Caco-2 (cell line): ENCODE measurements at regions not wholly inside any gene's neighbourhood (a gene's known extent, or its start where the extent isn't known, plus 50 kb on each side); places are given as distances from the start of the nearest gene placed in this dataset.

Source experiments
- BruUV-seq: library from RNA; stranded (reverse); fragments of 400-500 nt; replicated peaks from 2 replicates; lab custom pipeline; 2021; lab: Mats Ljungman, UMichigan
- CTCF ChIA-PET: fragments of 300-600 bp; sonication (Branson Sonifier 250); formaldehyde crosslinking; loops from one replicate; lab custom pipeline; 2022; ENCODE audit warnings: antibody characterized with exemption; lab: Charles Lee
- POLR2A ChIA-PET: fragments of 300-600 bp; sonication (Branson Sonifier 250); formaldehyde crosslinking; loops from one replicate; lab custom pipeline; 2022; ENCODE audit warnings: antibody characterized with exemption; lab: Charles Lee
- DNase-seq, 2 experiments: peaks; one replicate each; pipeline versions ENCODE4 v3.0.0 to v3.0.0-alpha.2; 2020 to 2022
- H3K27me3 ChIP-seq: replicated peaks from 2 replicates; pipeline ENCODE4 v1.6.0; 2011; ENCODE audit warnings: low read length; ENCODE audit not compliant: control insufficient read depth, insufficient read depth
- H3K36me3 ChIP-seq: 2 replicates; pipeline ENCODE4 v1.5.1; 2011; ENCODE audit warnings: low read length; ENCODE audit not compliant: control insufficient read depth, insufficient read depth
- H3K4me1 ChIP-seq: fragments of 250-450 bp; sonication (Bioruptor Pico); 2 replicates; pipeline ENCODE4 v1.5.1; 2020; ENCODE audit warnings: mild to moderate bottlenecking
- H3K4me3 ChIP-seq: 2 replicates; pipeline ENCODE4 v1.5.1; 2011; ENCODE audit warnings: low read depth, mild to moderate bottlenecking, control low read depth, low read length
- H3K9me3 ChIP-seq: fragments of 250-450 bp; sonication (Bioruptor Pico); 2 replicates; pipeline ENCODE4 v1.5.1; 2020; ENCODE audit warnings: mild to moderate bottlenecking, moderate library complexity
- H3K27ac Mint-ChIP-seq: one replicate; pipeline ENCODE4 v1.8.0; 2022; ENCODE audit warnings: mixed read lengths; ENCODE audit not compliant: unreplicated experiment
- H3K27me3 Mint-ChIP-seq: one replicate; pipeline ENCODE4 v1.8.0; 2022; ENCODE audit warnings: mixed read lengths; ENCODE audit not compliant: insufficient read depth, unreplicated experiment
- H3K36me3 Mint-ChIP-seq: one replicate; pipeline ENCODE4 v1.8.0; 2022; ENCODE audit warnings: mild to moderate bottlenecking, mixed read lengths; ENCODE audit not compliant: insufficient read depth, unreplicated experiment
- H3K4me1 Mint-ChIP-seq: one replicate; pipeline ENCODE4 v1.8.0; 2022; ENCODE audit warnings: low read depth, mixed read lengths; ENCODE audit not compliant: unreplicated experiment
- H3K4me3 Mint-ChIP-seq: one replicate; pipeline ENCODE4 v1.8.0; 2022; ENCODE audit warnings: mild to moderate bottlenecking, moderate library complexity, mixed read lengths; ENCODE audit not compliant: unreplicated experiment
- H3K9me3 Mint-ChIP-seq: one replicate; pipeline ENCODE4 v1.8.0; 2022; ENCODE audit warnings: mixed read lengths; ENCODE audit not compliant: unreplicated experiment
- intact Hi-C: fragments of 100-400 bp; cut with micrococcal nuclease; formaldehyde crosslinking; loops from one replicate; pipeline ENCODE4 v1.10.0; 2022; ENCODE audit not compliant: unreplicated experiment
- TF ChIP-seq, protein P1 (sequence below), 2 experiments: fragments of 200-600 bp in 1 of 2; IDR thresholded peaks; 1 replicate in 1 of 2; 2 replicates in 1 of 2; pipeline versions ENCODE4 v1.5.1 to v1.8.0; 2011 to 2022; ENCODE audit warnings: antibody characterized with exemption in 1 of 2, control low read depth in 1 of 2, inconsistent platforms in 1 of 2, low read depth in 1 of 2, low read length in 1 of 2, mild to moderate bottlenecking in 1 of 2, moderate library complexity in 1 of 2; ENCODE audit not compliant: insufficient read depth in 1 of 2, severe bottlenecking in 1 of 2, unreplicated experiment in 1 of 2

DNA sequence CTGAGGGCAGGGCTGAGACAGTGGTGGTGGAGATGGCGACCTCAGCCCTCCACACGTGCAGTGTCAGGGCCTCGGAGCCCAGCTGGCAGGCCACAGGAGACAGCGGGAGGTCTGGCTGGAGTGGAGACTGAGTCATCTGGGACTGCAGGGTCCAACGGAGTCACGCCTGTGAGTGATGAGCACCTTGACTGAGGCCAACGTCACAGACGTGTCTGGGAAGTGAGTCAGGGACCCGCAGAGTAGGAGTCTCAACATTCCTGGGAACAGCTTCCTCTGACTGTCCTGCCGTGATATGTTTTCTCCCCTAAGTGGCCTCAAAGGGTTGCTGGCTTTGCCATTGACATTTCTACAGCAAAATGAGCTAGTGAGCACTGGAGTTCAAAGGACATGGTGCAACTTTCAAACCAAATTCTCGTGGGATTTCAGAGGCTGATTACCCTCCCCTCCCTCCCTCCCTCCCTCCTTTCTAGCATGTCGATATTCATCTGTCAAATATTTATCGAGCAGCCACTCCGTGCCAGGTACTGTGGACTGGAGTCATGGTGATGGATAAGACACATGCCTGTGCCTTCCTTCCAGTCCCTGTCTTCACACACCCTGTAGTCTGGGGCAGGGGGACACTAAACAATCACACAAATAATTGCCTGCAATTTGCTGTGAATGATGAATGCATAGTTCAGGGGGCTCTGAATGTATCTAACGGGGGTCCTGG lies 53.3 kb upstream of the AMOTL2 start:
- Histone ChIP-seq H3K27me3 (no peaks in the 10 kb centered on the region), H3K4me3 (no peak overlapping the region), H3K9me3 (no peaks in the 10 kb centered on the region), H3K36me3 (no peaks in the 10 kb centered on the region), H3K4me1 (no peaks in the 10 kb centered on the region)
- H3K36me3 Mint-ChIP-seq, result no peaks in the 10 kb centered on the region
- no peaks in the 10 kb centered on the region for H3K4me1 Mint-ChIP-seq
- intact Hi-C loops, result no loop called here
- POLR2A ChIA-PET, result no interaction called here
- no peaks in the 10 kb centered on the region for H3K9me3 Mint-ChIP-seq
- BruUV-seq, result no TSS peak
- H3K27ac Mint-ChIP-seq, result no peak overlapping the region
- TF ChIP-seq, protein P1, sequence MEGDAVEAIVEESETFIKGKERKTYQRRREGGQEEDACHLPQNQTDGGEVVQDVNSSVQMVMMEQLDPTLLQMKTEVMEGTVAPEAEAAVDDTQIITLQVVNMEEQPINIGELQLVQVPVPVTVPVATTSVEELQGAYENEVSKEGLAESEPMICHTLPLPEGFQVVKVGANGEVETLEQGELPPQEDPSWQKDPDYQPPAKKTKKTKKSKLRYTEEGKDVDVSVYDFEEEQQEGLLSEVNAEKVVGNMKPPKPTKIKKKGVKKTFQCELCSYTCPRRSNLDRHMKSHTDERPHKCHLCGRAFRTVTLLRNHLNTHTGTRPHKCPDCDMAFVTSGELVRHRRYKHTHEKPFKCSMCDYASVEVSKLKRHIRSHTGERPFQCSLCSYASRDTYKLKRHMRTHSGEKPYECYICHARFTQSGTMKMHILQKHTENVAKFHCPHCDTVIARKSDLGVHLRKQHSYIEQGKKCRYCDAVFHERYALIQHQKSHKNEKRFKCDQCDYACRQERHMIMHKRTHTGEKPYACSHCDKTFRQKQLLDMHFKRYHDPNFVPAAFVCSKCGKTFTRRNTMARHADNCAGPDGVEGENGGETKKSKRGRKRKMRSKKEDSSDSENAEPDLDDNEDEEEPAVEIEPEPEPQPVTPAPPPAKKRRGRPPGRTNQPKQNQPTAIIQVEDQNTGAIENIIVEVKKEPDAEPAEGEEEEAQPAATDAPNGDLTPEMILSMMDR (IDR thresholded peaks at IDR 0.05; ENCODE audit: insufficient read depth in 1 of 2, low read depth in 1 of 2, low read length in 1 of 2, severe bottlenecking in 1 of 2, unreplicated experiment in 1 of 2), result no peak
- no peak for DNase-seq
- H3K4me3 Mint-ChIP-seq, result no peak overlapping the region
- CTCF ChIA-PET, result no interaction called here
- peaks cover 2% of the 10 kb centered on the region for H3K27me3 Mint-ChIP-seq

DNA sequence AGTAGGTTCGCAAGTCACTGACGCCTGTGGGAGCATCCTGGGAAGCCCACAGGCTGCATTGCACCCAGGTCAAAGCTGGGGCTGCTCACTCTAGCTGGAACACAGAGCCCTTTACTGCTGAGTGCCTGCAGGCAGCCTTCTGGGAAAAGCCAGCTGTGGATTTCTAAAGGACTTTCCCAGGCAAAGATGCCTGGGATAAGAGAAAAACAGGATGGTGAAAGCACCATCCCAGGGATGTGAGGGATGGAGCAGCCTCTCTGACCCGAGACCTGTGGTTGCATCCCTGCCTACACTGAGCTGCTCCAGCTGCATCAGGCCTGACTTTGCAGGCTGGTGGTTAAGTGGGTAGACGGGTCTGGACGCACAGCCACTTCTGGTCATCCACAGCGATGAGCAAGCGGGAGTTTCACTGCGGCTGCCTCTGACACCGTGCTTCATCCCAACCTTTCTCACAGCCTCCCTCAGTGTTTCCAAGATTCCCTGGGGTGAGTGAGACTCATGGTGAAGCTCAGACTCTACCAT lies 52.5 kb upstream of the AMOTL2 start:
- TF ChIP-seq, protein P1 (IDR thresholded peaks at IDR 0.05; ENCODE audit: insufficient read depth in 1 of 2, low read depth in 1 of 2, low read length in 1 of 2, severe bottlenecking in 1 of 2, unreplicated experiment in 1 of 2), result no peak
- intact Hi-C loops, result no loop called here
- Histone ChIP-seq H3K4me1 (no peaks in the 10 kb centered on the region), H3K36me3 (no peaks in the 10 kb centered on the region), H3K4me3 (no peak overlapping the region), H3K27me3 (no peaks in the 10 kb centered on the region), H3K9me3 (no peaks in the 10 kb centered on the region)
- Mint-ChIP-seq H3K36me3 (no peaks in the 10 kb centered on the region), H3K4me3 (no peak overlapping the region), H3K27me3 (peaks cover 2% of the 10 kb centered on the region), H3K27ac (no peak overlapping the region), H3K9me3 (no peaks in the 10 kb centered on the region), H3K4me1 (no peaks in the 10 kb centered on the region)
- no peak for DNase-seq
- POLR2A ChIA-PET, result no interaction called here
- CTCF ChIA-PET, result interaction anchor here (1.4 kb wide), 1 partner anchor 47 kb away, joined by 4 read pairs; no protein-coding TSS in a partner anchor
- no TSS peak for BruUV-seq

DNA sequence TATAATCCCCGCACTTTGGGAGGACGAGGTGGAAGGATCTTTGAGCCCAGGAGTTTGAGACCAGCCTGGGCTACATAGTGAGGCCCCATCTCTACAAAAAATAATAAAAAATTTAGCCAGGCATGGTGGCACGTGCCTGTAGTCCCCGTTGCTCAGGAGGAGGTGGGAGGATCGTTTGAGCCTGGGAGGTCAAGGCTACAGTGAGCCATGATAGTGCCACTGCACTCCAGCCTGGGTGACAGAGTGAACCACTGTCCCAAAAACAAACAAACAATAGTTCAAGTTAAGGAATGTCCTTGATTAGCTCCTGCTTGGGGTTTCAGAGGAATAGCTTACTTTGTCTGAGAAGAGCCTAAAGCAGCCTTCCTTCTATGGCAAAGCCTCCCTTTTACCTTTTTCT lies 51.7 kb upstream of the AMOTL2 start:
- H3K4me1 ChIP-seq, result no peaks in the 10 kb centered on the region
- Mint-ChIP-seq H3K4me3 (no peak overlapping the region), H3K27me3 (peaks cover under 1% of the 10 kb centered on the region), H3K4me1 (no peaks in the 10 kb centered on the region), H3K27ac (no peak overlapping the region), H3K9me3 (no peaks in the 10 kb centered on the region), H3K36me3 (no peaks in the 10 kb centered on the region)
- ChIA-PET CTCF (interaction anchor here (1.4 kb wide), 1 partner anchor 48 kb away, joined by 4 read pairs; no protein-coding TSS in a partner anchor), POLR2A (no interaction called here)
- no peaks in the 10 kb centered on the region for H3K36me3 ChIP-seq
- TF ChIP-seq, protein P1 (IDR thresholded peaks at IDR 0.05; ENCODE audit: insufficient read depth in 1 of 2, low read depth in 1 of 2, low read length in 1 of 2, severe bottlenecking in 1 of 2, unreplicated experiment in 1 of 2), result no peak
- no peaks in the 10 kb centered on the region for H3K9me3 ChIP-seq
- intact Hi-C loops, result no loop called here
- H3K27me3 ChIP-seq, result no peaks in the 10 kb centered on the region
- BruUV-seq, result no TSS peak
- no peak overlapping the region for H3K4me3 ChIP-seq
- DNase-seq, result no peak
